ENCODE measurements at regions not wholly inside any gene's neighbourhood (a gene's known extent, or its start where the extent isn't known, plus 50 kb on each side); places are given as distances from the start of the nearest gene placed in this dataset.

- no peak overlapping the region for H2AFZ ChIP-seq (ENCODE audit: low read length)
- no peak overlapping the region for H2AK5ac ChIP-seq (ENCODE audit: low read depth, low read length)
- H3K36me3 ChIP-seq (ENCODE audit: control insufficient read depth in 2 of 4, insufficient read depth in 4 of 4, low read length in 3 of 4) = no peaks in the 10 kb centered on the region
- H3K14ac ChIP-seq (ENCODE audit: insufficient read length) = no peak overlapping the region
- no peak for TF ChIP-seq RNF2 (IDR thresholded peaks at IDR 0.05; ENCODE audit: borderline replicate concordance, low read depth, low read length, missing control alignments, poor library complexity, severe bottlenecking)
- no peak for TF ChIP-seq CBX5 (IDR thresholded peaks at IDR 0.05; ENCODE audit: low read depth, low read length)
- no peak for TF ChIP-seq CHD2 (IDR thresholded peaks at IDR 0.05; ENCODE audit: low read length)
- TF ChIP-seq TBP (IDR thresholded peaks at IDR 0.05; ENCODE audit: low read depth, low read length) = no peak
- no peak for TF ChIP-seq POU5F1 (IDR thresholded peaks at IDR 0.05; ENCODE audit: low read depth, low read length)
- TF ChIP-seq TCF12 (IDR thresholded peaks at IDR 0.05; ENCODE audit: low read depth, low read length) = no peak
- no peak for TF ChIP-seq RBBP5 (IDR thresholded peaks at IDR 0.05; ENCODE audit: borderline replicate concordance, low read depth, low read length)
- no peak for TF ChIP-seq BRCA1 (IDR thresholded peaks at IDR 0.05; ENCODE audit: low read depth, low read length)
- TF ChIP-seq PHF8 (conservative IDR thresholded peaks at IDR 0.05; ENCODE audit: low read depth, low read length) = no peak
- no peak for TF ChIP-seq GTF2F1 (IDR thresholded peaks at IDR 0.05; ENCODE audit: borderline replicate concordance, low read depth, low read length)
- no peak for TF ChIP-seq USF2 (IDR thresholded peaks at IDR 0.05; ENCODE audit: low read length)
- TF ChIP-seq SIRT6 (IDR thresholded peaks at IDR 0.05; ENCODE audit: low read length) = no peak
- DNase-seq (ENCODE audit: low read depth in 1 of 2, low spot score in 2 of 2) = no peak
- no peak overlapping the region for H3K4me2 ChIP-seq (ENCODE audit: insufficient read depth in 1 of 2, low read depth in 2 of 2, low read length in 2 of 2)
- H3K23ac ChIP-seq (ENCODE audit: insufficient read length) = no peak overlapping the region
- H3K9me3 ChIP-seq (ENCODE audit: insufficient read depth in 2 of 2, low read depth in 1 of 2, low read length in 1 of 2) = no peaks in the 10 kb centered on the region
- no peaks in the 10 kb centered on the region for H3K79me1 ChIP-seq (ENCODE audit: low read depth, low read length)
- no peak overlapping the region for H4K8ac ChIP-seq (ENCODE audit: extremely low read depth, insufficient read depth, low read length)
- no peaks in the 10 kb centered on the region for H3K27me3 ChIP-seq (replicated peaks in 1 of 4; ENCODE audit: control insufficient read depth in 3 of 4, extremely low read depth in 1 of 4, insufficient read depth in 3 of 4, low read length in 3 of 4)
- no peak for FAIRE-seq
- H3K56ac ChIP-seq (replicated peaks; ENCODE audit: insufficient read length, low read depth, low read length) = no peak overlapping the region
- CTCF ChIA-PET (ENCODE audit: partially characterized antibody) = no interaction called here
- H4K91ac ChIP-seq (replicated peaks; ENCODE audit: insufficient read length, low read length) = no peak overlapping the region
- H4K20me1 ChIP-seq (replicated peaks in 1 of 2; ENCODE audit: control insufficient read depth in 1 of 2, insufficient read depth in 2 of 2, low read length in 2 of 2) = no peaks in the 10 kb centered on the region
- no peaks in the 10 kb centered on the region for H3K79me2 ChIP-seq (ENCODE audit: control insufficient read depth in 1 of 2, insufficient read depth in 2 of 2, low read length in 2 of 2)
- no peak overlapping the region for H4K5ac ChIP-seq (ENCODE audit: insufficient read length, low read depth, low read length)
- H3K27ac ChIP-seq (ENCODE audit: low read depth, low read length) = no peak overlapping the region
- no peak overlapping the region for H2BK5ac ChIP-seq (ENCODE audit: low read depth, low read length)
- H3K4me3 ChIP-seq (ENCODE audit: extremely low read depth in 1 of 4, insufficient read depth in 2 of 4, low read depth in 3 of 4, low read length in 4 of 4) = no peak overlapping the region
- H3K4ac ChIP-seq (replicated peaks; ENCODE audit: insufficient read length, low read depth, low read length) = no peak overlapping the region
- no peak overlapping the region for H2BK20ac ChIP-seq (ENCODE audit: low read length)
- no peaks in the 10 kb centered on the region for H3K23me2 ChIP-seq (ENCODE audit: low read depth, low read length)
- no peak overlapping the region for H2BK12ac ChIP-seq (ENCODE audit: low read depth, low read length)
- H2BK120ac ChIP-seq (replicated peaks; ENCODE audit: low read depth, low read length) = no peak overlapping the region
- H3K4me1 ChIP-seq (replicated peaks in 1 of 4; ENCODE audit: control insufficient read depth in 3 of 4, insufficient read depth in 4 of 4, low read length in 3 of 4) = no peaks in the 10 kb centered on the region
- POLR2A ChIA-PET (ENCODE audit: partially characterized antibody) = no interaction called here
- no peak overlapping the region for H2BK15ac ChIP-seq (ENCODE audit: low read length)
- no peak overlapping the region for H3K18ac ChIP-seq (ENCODE audit: extremely low read depth, low read length)
- no peak overlapping the region for H3K9ac ChIP-seq (replicated peaks in 1 of 4; ENCODE audit: extremely low read depth in 1 of 4, low read depth in 3 of 4, low read length in 3 of 4)
Observed at GRCh38 chr9:101840694-101841188, 102.3 kb upstream of the GRIN3A start.

Measured in H1 (cell line).